ENCODE measurements at regions not wholly inside any gene's neighbourhood (a gene's known extent, or its start where the extent isn't known, plus 50 kb on each side); places are given as distances from the start of the nearest gene placed in this dataset.

DNA sequence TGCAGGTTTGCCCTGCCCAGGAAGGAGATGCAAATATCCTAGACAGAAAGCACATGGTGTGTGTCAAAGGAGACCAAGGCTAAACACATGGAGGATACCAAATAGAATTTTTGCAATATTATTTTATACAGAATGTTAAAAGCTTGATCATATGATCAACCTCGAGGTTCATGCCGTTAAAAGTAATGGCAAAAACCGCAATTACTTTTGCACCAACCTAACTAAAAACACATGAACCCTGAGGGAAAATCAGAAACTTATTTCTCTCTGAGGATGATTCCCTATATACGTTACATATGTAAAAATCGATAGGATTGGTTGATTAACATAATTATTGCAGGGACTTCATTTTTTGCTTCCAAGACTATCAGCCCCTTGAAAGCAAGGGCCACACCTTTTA lies 88.1 kb downstream of the MZT1 start:
- no peak for DNase-seq
- WGBS (ENCODE audit: low lambda C conversion rate), result 65% methylated on average over 5 of the region's 5 CpGs
- no peaks in the 10 kb centered on the region for H3K79me2 ChIP-seq (ENCODE audit: insufficient read depth)
- H3K9me3 ChIP-seq, result no peaks in the 10 kb centered on the region
- no peaks in the 10 kb centered on the region for H3K27me3 ChIP-seq (ENCODE audit: insufficient read depth)
- H2AFZ ChIP-seq (ENCODE audit: low read depth), result no peak overlapping the region
- H3K4me1 ChIP-seq (ENCODE audit: control insufficient read depth in 1 of 2, insufficient read depth in 2 of 2, low read depth in 1 of 2, low read length in 1 of 2), result no peaks in the 10 kb centered on the region
- H3F3A ChIP-seq (replicated peaks; ENCODE audit: insufficient read depth), result no peaks in the 10 kb centered on the region
- no peak overlapping the region for H3K4me2 ChIP-seq
- H3K27ac ChIP-seq (ENCODE audit: low read depth in 2 of 2, low read length in 1 of 2), result no peak overlapping the region
- no peaks in the 10 kb centered on the region for H3K9me2 ChIP-seq
- POLR2A ChIA-PET, result no interaction called here
- no peak overlapping the region for H3K9ac ChIP-seq
- H3K4me3 ChIP-seq (ENCODE audit: low read depth in 2 of 2, low read length in 1 of 2), result no peak overlapping the region
- TF ChIP-seq, protein P1, sequence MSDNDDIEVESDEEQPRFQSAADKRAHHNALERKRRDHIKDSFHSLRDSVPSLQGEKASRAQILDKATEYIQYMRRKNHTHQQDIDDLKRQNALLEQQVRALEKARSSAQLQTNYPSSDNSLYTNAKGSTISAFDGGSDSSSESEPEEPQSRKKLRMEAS (IDR thresholded peaks at IDR 0.05; ENCODE audit: low read depth), result no peak
- TF ChIP-seq, protein P2, sequence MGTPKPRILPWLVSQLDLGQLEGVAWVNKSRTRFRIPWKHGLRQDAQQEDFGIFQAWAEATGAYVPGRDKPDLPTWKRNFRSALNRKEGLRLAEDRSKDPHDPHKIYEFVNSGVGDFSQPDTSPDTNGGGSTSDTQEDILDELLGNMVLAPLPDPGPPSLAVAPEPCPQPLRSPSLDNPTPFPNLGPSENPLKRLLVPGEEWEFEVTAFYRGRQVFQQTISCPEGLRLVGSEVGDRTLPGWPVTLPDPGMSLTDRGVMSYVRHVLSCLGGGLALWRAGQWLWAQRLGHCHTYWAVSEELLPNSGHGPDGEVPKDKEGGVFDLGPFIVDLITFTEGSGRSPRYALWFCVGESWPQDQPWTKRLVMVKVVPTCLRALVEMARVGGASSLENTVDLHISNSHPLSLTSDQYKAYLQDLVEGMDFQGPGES (IDR thresholded peaks at IDR 0.05; ENCODE audit: low read depth, low read length), result no peak
- TF ChIP-seq FOXM1 (IDR thresholded peaks at IDR 0.05; ENCODE audit: low read depth) (no peak), NFIC (IDR thresholded peaks at IDR 0.05; ENCODE audit: borderline replicate concordance) (no peak), RFX5 (IDR thresholded peaks at IDR 0.05; ENCODE audit: low read length) (no peak), GABPA (IDR thresholded peaks at IDR 0.05; ENCODE audit: low read depth) (no peak), YY1 (IDR thresholded peaks at IDR 0.05; ENCODE audit: low read depth) (no peak), CHD2 (IDR thresholded peaks at IDR 0.05; ENCODE audit: low read length, partially characterized antibody) (no peak), SMC3 (IDR thresholded peaks at IDR 0.05; ENCODE audit: low read depth, low read length) (no peak), MEF2A (IDR thresholded peaks at IDR 0.05; ENCODE audit: borderline replicate concordance, low read depth) (no peak), MXI1 (IDR thresholded peaks at IDR 0.05; ENCODE audit: low read depth, low read length) (no peak), FOSL2 (IDR thresholded peaks at IDR 0.05; ENCODE audit: borderline replicate concordance, low read depth) (no peak), TEAD4 (IDR thresholded peaks at IDR 0.05; ENCODE audit: borderline replicate concordance, insufficient read depth) (no peak), RXRA (IDR thresholded peaks at IDR 0.05; ENCODE audit: borderline replicate concordance, low read depth) (no peak), POLR2AphosphoS5 (IDR thresholded peaks at IDR 0.05; ENCODE audit: low read depth, low read length) (no peak)
- TF ChIP-seq, protein P3, sequence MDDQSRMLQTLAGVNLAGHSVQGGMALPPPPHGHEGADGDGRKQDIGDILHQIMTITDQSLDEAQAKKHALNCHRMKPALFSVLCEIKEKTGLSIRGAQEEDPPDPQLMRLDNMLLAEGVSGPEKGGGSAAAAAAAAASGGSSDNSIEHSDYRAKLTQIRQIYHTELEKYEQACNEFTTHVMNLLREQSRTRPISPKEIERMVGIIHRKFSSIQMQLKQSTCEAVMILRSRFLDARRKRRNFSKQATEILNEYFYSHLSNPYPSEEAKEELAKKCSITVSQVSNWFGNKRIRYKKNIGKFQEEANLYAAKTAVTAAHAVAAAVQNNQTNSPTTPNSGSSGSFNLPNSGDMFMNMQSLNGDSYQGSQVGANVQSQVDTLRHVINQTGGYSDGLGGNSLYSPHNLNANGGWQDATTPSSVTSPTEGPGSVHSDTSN (IDR thresholded peaks at IDR 0.05), result no peak
- TF ChIP-seq, protein P4, sequence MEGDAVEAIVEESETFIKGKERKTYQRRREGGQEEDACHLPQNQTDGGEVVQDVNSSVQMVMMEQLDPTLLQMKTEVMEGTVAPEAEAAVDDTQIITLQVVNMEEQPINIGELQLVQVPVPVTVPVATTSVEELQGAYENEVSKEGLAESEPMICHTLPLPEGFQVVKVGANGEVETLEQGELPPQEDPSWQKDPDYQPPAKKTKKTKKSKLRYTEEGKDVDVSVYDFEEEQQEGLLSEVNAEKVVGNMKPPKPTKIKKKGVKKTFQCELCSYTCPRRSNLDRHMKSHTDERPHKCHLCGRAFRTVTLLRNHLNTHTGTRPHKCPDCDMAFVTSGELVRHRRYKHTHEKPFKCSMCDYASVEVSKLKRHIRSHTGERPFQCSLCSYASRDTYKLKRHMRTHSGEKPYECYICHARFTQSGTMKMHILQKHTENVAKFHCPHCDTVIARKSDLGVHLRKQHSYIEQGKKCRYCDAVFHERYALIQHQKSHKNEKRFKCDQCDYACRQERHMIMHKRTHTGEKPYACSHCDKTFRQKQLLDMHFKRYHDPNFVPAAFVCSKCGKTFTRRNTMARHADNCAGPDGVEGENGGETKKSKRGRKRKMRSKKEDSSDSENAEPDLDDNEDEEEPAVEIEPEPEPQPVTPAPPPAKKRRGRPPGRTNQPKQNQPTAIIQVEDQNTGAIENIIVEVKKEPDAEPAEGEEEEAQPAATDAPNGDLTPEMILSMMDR (IDR thresholded peaks at IDR 0.05), result no peak
- TF ChIP-seq, protein P5, sequence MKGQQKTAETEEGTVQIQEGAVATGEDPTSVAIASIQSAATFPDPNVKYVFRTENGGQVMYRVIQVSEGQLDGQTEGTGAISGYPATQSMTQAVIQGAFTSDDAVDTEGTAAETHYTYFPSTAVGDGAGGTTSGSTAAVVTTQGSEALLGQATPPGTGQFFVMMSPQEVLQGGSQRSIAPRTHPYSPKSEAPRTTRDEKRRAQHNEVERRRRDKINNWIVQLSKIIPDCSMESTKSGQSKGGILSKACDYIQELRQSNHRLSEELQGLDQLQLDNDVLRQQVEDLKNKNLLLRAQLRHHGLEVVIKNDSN (IDR thresholded peaks at IDR 0.05; ENCODE audit: borderline replicate concordance, low read depth), result no peak
- TF ChIP-seq, protein P6, sequence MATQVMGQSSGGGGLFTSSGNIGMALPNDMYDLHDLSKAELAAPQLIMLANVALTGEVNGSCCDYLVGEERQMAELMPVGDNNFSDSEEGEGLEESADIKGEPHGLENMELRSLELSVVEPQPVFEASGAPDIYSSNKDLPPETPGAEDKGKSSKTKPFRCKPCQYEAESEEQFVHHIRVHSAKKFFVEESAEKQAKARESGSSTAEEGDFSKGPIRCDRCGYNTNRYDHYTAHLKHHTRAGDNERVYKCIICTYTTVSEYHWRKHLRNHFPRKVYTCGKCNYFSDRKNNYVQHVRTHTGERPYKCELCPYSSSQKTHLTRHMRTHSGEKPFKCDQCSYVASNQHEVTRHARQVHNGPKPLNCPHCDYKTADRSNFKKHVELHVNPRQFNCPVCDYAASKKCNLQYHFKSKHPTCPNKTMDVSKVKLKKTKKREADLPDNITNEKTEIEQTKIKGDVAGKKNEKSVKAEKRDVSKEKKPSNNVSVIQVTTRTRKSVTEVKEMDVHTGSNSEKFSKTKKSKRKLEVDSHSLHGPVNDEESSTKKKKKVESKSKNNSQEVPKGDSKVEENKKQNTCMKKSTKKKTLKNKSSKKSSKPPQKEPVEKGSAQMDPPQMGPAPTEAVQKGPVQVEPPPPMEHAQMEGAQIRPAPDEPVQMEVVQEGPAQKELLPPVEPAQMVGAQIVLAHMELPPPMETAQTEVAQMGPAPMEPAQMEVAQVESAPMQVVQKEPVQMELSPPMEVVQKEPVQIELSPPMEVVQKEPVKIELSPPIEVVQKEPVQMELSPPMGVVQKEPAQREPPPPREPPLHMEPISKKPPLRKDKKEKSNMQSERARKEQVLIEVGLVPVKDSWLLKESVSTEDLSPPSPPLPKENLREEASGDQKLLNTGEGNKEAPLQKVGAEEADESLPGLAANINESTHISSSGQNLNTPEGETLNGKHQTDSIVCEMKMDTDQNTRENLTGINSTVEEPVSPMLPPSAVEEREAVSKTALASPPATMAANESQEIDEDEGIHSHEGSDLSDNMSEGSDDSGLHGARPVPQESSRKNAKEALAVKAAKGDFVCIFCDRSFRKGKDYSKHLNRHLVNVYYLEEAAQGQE (IDR thresholded peaks at IDR 0.05; ENCODE audit: low read depth, low read length), result no peak
- CTCF ChIA-PET, result no interaction called here
- H3K36me3 ChIP-seq (replicated peaks in 1 of 2; ENCODE audit: control insufficient read depth in 1 of 2, insufficient read depth in 2 of 2, low read length in 1 of 2), result no peaks in the 10 kb centered on the region
- H4K20me1 ChIP-seq (ENCODE audit: insufficient read depth), result no peaks in the 10 kb centered on the region

All from SK-N-SH (cell line).